ENCODE measurements at regions not wholly inside any gene's neighbourhood (a gene's known extent, or its start where the extent isn't known, plus 50 kb on each side); places are given as distances from the start of the nearest gene placed in this dataset.

- CTCF ChIA-PET, result interaction anchor here (2.4 kb wide), 1 partner anchor 19 kb away, joined by 6 read pairs; no protein-coding TSS in a partner anchor
- ATAC-seq (no peak), DNase-seq (ENCODE audit: low spot score) (no peak)
- Mint-ChIP-seq H3K27ac (no peak overlapping the region), H3K4me1 (peaks cover 17% of the 10 kb centered on the region), H3K9me3 (peaks cover 14% of the 10 kb centered on the region), H3K4me3 (no peak overlapping the region), H3K36me3 (no peaks in the 10 kb centered on the region), H3K27me3 (ENCODE audit: low read depth) (no peaks in the 10 kb centered on the region; the same call in 1 of the 2 replicates)
- POLR2A ChIA-PET, result no interaction called here
- TF ChIP-seq NR3C1 (CRISPR knock-in tag; conservative IDR thresholded peaks at IDR 0.05; ENCODE audit: low read depth) (no peak), NR1H2 (CRISPR knock-in tag; IDR thresholded peaks at IDR 0.05) (no peak), TCF7 (CRISPR knock-in tag; IDR thresholded peaks at IDR 0.05; ENCODE audit: low read depth) (no peak), PRRX2 (CRISPR knock-in tag; IDR thresholded peaks at IDR 0.05) (no peak), ATF2 (CRISPR knock-in tag; IDR thresholded peaks at IDR 0.05; ENCODE audit: borderline replicate concordance, low read depth) (no peak), ATF3 (CRISPR knock-in tag; conservative IDR thresholded peaks at IDR 0.05) (no peak), NR2C2 (CRISPR knock-in tag; IDR thresholded peaks at IDR 0.05) (no peak), RELA (CRISPR knock-in tag; IDR thresholded peaks at IDR 0.05; ENCODE audit: borderline replicate concordance) (no peak), NFYB (CRISPR knock-in tag; conservative IDR thresholded peaks at IDR 0.05; ENCODE audit: low read depth) (no peak), CREB1 (CRISPR knock-in tag; IDR thresholded peaks at IDR 0.05) (no peak), MAX (CRISPR knock-in tag; IDR thresholded peaks at IDR 0.05) (no peak), TP53 (CRISPR knock-in tag; IDR thresholded peaks at IDR 0.05) (no peak), NFE2L1 (CRISPR knock-in tag; IDR thresholded peaks at IDR 0.05) (no peak), ZMAT4 (CRISPR knock-in tag; IDR thresholded peaks at IDR 0.05) (no peak), JUN (CRISPR knock-in tag; IDR thresholded peaks at IDR 0.05) (no peak), OVOL2 (CRISPR knock-in tag; IDR thresholded peaks at IDR 0.05; ENCODE audit: borderline replicate concordance) (no peak)
- TF ChIP-seq, protein P1, sequence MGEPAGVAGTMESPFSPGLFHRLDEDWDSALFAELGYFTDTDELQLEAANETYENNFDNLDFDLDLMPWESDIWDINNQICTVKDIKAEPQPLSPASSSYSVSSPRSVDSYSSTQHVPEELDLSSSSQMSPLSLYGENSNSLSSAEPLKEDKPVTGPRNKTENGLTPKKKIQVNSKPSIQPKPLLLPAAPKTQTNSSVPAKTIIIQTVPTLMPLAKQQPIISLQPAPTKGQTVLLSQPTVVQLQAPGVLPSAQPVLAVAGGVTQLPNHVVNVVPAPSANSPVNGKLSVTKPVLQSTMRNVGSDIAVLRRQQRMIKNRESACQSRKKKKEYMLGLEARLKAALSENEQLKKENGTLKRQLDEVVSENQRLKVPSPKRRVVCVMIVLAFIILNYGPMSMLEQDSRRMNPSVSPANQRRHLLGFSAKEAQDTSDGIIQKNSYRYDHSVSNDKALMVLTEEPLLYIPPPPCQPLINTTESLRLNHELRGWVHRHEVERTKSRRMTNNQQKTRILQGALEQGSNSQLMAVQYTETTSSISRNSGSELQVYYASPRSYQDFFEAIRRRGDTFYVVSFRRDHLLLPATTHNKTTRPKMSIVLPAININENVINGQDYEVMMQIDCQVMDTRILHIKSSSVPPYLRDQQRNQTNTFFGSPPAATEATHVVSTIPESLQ (CRISPR knock-in tag; IDR thresholded peaks at IDR 0.05), result no peak
- TF ChIP-seq, protein P2, sequence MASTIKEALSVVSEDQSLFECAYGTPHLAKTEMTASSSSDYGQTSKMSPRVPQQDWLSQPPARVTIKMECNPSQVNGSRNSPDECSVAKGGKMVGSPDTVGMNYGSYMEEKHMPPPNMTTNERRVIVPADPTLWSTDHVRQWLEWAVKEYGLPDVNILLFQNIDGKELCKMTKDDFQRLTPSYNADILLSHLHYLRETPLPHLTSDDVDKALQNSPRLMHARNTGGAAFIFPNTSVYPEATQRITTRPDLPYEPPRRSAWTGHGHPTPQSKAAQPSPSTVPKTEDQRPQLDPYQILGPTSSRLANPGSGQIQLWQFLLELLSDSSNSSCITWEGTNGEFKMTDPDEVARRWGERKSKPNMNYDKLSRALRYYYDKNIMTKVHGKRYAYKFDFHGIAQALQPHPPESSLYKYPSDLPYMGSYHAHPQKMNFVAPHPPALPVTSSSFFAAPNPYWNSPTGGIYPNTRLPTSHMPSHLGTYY (CRISPR knock-in tag; IDR thresholded peaks at IDR 0.05), result no peak
- TF ChIP-seq, protein P3, sequence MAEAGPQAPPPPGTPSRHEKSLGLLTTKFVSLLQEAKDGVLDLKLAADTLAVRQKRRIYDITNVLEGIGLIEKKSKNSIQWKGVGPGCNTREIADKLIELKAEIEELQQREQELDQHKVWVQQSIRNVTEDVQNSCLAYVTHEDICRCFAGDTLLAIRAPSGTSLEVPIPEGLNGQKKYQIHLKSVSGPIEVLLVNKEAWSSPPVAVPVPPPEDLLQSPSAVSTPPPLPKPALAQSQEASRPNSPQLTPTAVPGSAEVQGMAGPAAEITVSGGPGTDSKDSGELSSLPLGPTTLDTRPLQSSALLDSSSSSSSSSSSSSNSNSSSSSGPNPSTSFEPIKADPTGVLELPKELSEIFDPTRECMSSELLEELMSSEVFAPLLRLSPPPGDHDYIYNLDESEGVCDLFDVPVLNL (CRISPR knock-in tag; IDR thresholded peaks at IDR 0.05; ENCODE audit: borderline replicate concordance, low read depth), result no peak
- TF ChIP-seq, protein P4, sequence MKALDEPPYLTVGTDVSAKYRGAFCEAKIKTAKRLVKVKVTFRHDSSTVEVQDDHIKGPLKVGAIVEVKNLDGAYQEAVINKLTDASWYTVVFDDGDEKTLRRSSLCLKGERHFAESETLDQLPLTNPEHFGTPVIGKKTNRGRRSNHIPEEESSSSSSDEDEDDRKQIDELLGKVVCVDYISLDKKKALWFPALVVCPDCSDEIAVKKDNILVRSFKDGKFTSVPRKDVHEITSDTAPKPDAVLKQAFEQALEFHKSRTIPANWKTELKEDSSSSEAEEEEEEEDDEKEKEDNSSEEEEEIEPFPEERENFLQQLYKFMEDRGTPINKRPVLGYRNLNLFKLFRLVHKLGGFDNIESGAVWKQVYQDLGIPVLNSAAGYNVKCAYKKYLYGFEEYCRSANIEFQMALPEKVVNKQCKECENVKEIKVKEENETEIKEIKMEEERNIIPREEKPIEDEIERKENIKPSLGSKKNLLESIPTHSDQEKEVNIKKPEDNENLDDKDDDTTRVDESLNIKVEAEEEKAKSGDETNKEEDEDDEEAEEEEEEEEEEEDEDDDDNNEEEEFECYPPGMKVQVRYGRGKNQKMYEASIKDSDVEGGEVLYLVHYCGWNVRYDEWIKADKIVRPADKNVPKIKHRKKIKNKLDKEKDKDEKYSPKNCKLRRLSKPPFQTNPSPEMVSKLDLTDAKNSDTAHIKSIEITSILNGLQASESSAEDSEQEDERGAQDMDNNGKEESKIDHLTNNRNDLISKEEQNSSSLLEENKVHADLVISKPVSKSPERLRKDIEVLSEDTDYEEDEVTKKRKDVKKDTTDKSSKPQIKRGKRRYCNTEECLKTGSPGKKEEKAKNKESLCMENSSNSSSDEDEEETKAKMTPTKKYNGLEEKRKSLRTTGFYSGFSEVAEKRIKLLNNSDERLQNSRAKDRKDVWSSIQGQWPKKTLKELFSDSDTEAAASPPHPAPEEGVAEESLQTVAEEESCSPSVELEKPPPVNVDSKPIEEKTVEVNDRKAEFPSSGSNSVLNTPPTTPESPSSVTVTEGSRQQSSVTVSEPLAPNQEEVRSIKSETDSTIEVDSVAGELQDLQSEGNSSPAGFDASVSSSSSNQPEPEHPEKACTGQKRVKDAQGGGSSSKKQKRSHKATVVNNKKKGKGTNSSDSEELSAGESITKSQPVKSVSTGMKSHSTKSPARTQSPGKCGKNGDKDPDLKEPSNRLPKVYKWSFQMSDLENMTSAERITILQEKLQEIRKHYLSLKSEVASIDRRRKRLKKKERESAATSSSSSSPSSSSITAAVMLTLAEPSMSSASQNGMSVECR (CRISPR knock-in tag; IDR thresholded peaks at IDR 0.05; ENCODE audit: borderline replicate concordance), result no peak
These were observed 315.2 kb downstream of the FOXL1 start for GRCh38 chr16:86893506-86893905.
